B cell (primary cell): ENCODE measurements at regions not wholly inside any gene's neighbourhood (a gene's known extent, or its start where the extent isn't known, plus 50 kb on each side); places are given as distances from the start of the nearest gene placed in this dataset.

ENCODE experiments used
- ATAC-seq: fragments of 200-7000 bp; cut with Tn5 transposase; one replicate; pipeline ENCODE4 v1.10.0; 2021; ENCODE audit warnings: low read depth, mild to moderate bottlenecking, moderate number of reproducible peaks, moderate library complexity
- CTCF ChIA-PET: fragments of 350-600 bp; sonication (Branson Sonifier 250); formaldehyde crosslinking; loops from one replicate; lab custom pipeline; 2021; ENCODE audit warnings: antibody characterized with exemption, inconsistent platforms; lab: Charles Lee
- POLR2A ChIA-PET: fragments of 350-600 bp; sonication (Branson Sonifier 250); formaldehyde crosslinking; loops from one replicate; lab custom pipeline; 2021; ENCODE audit warnings: antibody characterized with exemption; lab: Charles Lee
- DNase-seq: peaks from one replicate; pipeline ENCODE4 v3.0.0; 2013
- H2AFZ ChIP-seq: 2 replicates; pipeline ENCODE4 v1.6.1; 2012; ENCODE audit warnings: mild to moderate bottlenecking, low read depth, low read length; ENCODE audit not compliant: insufficient read depth, poor library complexity, severe bottlenecking
- H3K27ac ChIP-seq, 2 donors: 1 replicate in 1 of 2; 2 replicates in 1 of 2; pipeline ENCODE4 v1.5.1; 2012 to 2013; ENCODE audit warnings: low read length in 2 of 2, mild to moderate bottlenecking in 2 of 2, moderate library complexity in 1 of 2
- H3K27me3 ChIP-seq, 4 experiments: fragments of 200-600 bp in 1 of 4; sonication (generic) in 1 of 4; replicated peaks in 1 of 4; 1 replicate in 2 of 4; 2 replicates in 2 of 4; pipeline versions ENCODE4 v1.6.1 to v1.7.0; 2013 to 2016; ENCODE audit warnings: low read length in 3 of 4, mild to moderate bottlenecking in 2 of 4, mixed read lengths in 1 of 4, moderate library complexity in 1 of 4; ENCODE audit not compliant: insufficient read depth in 4 of 4, control insufficient read depth in 3 of 4; ENCODE audit errors: control extremely low read depth in 1 of 4
- H3K36me3 ChIP-seq, 2 experiments: replicated peaks in 1 of 2; 1 replicate in 1 of 2; 2 replicates in 1 of 2; pipeline versions ENCODE4 v1.6.1 to v1.7.1; 2013; ENCODE audit warnings: low read length in 1 of 2; ENCODE audit not compliant: insufficient read depth in 2 of 2, control insufficient read depth in 1 of 2; ENCODE audit errors: control extremely low read depth in 1 of 2, extremely low read depth in 1 of 2
- H3K4me1 ChIP-seq, 2 donors: fragments of 200-600 bp in 1 of 2; sonication (generic) in 1 of 2; 1 replicate in 1 of 2; 2 replicates in 1 of 2; pipeline versions ENCODE4 v1.5.1 to v1.6.1; 2013 to 2017; ENCODE audit warnings: low read length in 2 of 2; ENCODE audit not compliant: control insufficient read depth in 2 of 2, insufficient read depth in 2 of 2
- H3K4me2 ChIP-seq: replicated peaks from 2 replicates; pipeline ENCODE3; 2012; ENCODE audit warnings: mild to moderate bottlenecking, low read depth, low read length; ENCODE audit not compliant: poor library complexity, severe bottlenecking
- H3K4me3 ChIP-seq, 5 experiments: fragments of 200-600 bp in 1 of 5; sonication (generic) in 1 of 5; 1 replicate in 3 of 5; 2 replicates in 2 of 5; pipeline versions ENCODE4 v1.5.1 to v1.7.0; 2011 to 2016; ENCODE audit warnings: low read length in 4 of 5, mild to moderate bottlenecking in 4 of 5, low read depth in 2 of 5, control low read depth in 1 of 5, moderate library complexity in 1 of 5; ENCODE audit not compliant: insufficient read depth in 1 of 5; ENCODE audit errors: control extremely low read depth in 1 of 5, extremely low read depth in 1 of 5
- H3K79me2 ChIP-seq: fragments of 200-600 bp; sonication (generic); one replicate; pipeline ENCODE4 v1.6.0; 2016; ENCODE audit warnings: low read length; ENCODE audit not compliant: control insufficient read depth, insufficient read depth
- H3K9ac ChIP-seq: fragments of 200-600 bp; sonication (generic); 2 replicates; pipeline ENCODE4 v1.6.1; 2017; ENCODE audit warnings: mild to moderate bottlenecking, low read length, moderate library complexity
- H3K9me3 ChIP-seq, 3 donors: one replicate each; pipeline versions ENCODE4 v1.6.1 to v1.7.1; 2013; ENCODE audit warnings: low read length in 2 of 3; ENCODE audit not compliant: control insufficient read depth in 2 of 3, insufficient read depth in 1 of 3; ENCODE audit errors: control extremely low read depth in 1 of 3
- H4K20me1 ChIP-seq: 2 replicates; pipeline ENCODE4 v1.6.0; 2012; ENCODE audit warnings: mild to moderate bottlenecking, low read length; ENCODE audit not compliant: insufficient read depth, control insufficient read depth, poor library complexity, severe bottlenecking
- H3K27ac Mint-ChIP-seq: one replicate; pipeline ENCODE4 v1.8.0; 2021; ENCODE audit warnings: mixed read lengths
- H3K27me3 Mint-ChIP-seq: one replicate; pipeline ENCODE4 v1.8.0; 2021; ENCODE audit warnings: mixed read lengths
- H3K4me1 Mint-ChIP-seq: one replicate; pipeline ENCODE4 v1.8.0; 2021; ENCODE audit warnings: mixed read lengths
- H3K4me3 Mint-ChIP-seq: one replicate; pipeline ENCODE4 v1.8.0; 2021; ENCODE audit warnings: mixed read lengths
- H3K9me3 Mint-ChIP-seq: one replicate; pipeline ENCODE4 v1.8.0; 2022; ENCODE audit warnings: mixed read lengths; ENCODE audit not compliant: insufficient read depth
- EZH2 ChIP-seq: IDR thresholded peaks from 2 replicates; pipeline ENCODE4 v1.6.1; 2012; ENCODE audit warnings: borderline replicate concordance, low read depth, mild to moderate bottlenecking, moderate library complexity, low read length; ENCODE audit not compliant: insufficient read depth, poor library complexity, severe bottlenecking
- WGBS: methylation state at CpG from one replicate; pipeline ENCODE4 v1.1.5; 2013; ENCODE audit warnings: missing lambda C conversion rate; ENCODE audit not compliant: insufficient coverage; 5-methylcytosine and 5-hydroxymethylcytosine counted together
- intact Hi-C: fragments of 100-400 bp; cut with micrococcal nuclease; formaldehyde crosslinking; loops from one replicate; pipeline ENCODE4 v1.10.0; 2022
- TF ChIP-seq, protein P1 (sequence below): fragments of 200-600 bp; IDR thresholded peaks from one replicate; pipeline ENCODE4 v1.8.0; 2022; ENCODE audit warnings: antibody characterized with exemption, mild to moderate bottlenecking

DNA sequence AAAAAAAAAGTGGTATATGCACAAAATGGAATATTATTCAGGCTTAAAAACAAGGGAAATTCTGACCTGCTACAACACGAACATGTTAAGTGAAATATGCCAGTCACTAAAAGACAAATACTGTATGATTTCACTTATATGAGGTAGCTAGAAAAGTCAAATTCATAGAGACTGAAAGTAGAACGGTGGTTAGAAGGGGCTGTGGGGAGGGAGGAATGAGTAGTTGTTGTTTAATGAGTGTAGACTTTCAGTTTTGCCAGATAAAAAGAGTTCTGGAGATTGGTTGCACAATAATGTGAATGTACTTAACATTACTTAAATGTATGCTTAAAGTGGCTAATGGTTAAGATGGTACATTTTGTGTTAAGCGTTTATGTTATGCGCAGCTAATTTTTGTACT, 79.5 kb upstream of the IL12B start:
- Histone ChIP-seq H2AFZ (no peak overlapping the region), H3K79me2 (no peaks in the 10 kb centered on the region), H3K36me3 (no peaks in the 10 kb centered on the region), H3K27ac (no peak overlapping the region), H3K9ac (no peak overlapping the region), H3K27me3 (no peaks in the 10 kb centered on the region), H3K9me3 (no peaks in the 10 kb centered on the region), H4K20me1 (no peaks in the 10 kb centered on the region), H3K4me2 (no peak overlapping the region), H3K4me3 (no peak overlapping the region), H3K4me1 (peaks cover 18 to 36% of the 10 kb centered on the region in 2 donors)
- POLR2A ChIA-PET, result no interaction called here
- Mint-ChIP-seq H3K4me1 (peaks cover 40% of the 10 kb centered on the region), H3K27ac (no peak overlapping the region), H3K4me3 (no peak overlapping the region), H3K27me3 (no peaks in the 10 kb centered on the region), H3K9me3 (no peaks in the 10 kb centered on the region)
- CTCF ChIA-PET, result interaction anchor here (1.3 kb wide), 1 partner anchor 253 kb away, joined by 4 read pairs; no protein-coding TSS in a partner anchor
- TF ChIP-seq, protein P1, sequence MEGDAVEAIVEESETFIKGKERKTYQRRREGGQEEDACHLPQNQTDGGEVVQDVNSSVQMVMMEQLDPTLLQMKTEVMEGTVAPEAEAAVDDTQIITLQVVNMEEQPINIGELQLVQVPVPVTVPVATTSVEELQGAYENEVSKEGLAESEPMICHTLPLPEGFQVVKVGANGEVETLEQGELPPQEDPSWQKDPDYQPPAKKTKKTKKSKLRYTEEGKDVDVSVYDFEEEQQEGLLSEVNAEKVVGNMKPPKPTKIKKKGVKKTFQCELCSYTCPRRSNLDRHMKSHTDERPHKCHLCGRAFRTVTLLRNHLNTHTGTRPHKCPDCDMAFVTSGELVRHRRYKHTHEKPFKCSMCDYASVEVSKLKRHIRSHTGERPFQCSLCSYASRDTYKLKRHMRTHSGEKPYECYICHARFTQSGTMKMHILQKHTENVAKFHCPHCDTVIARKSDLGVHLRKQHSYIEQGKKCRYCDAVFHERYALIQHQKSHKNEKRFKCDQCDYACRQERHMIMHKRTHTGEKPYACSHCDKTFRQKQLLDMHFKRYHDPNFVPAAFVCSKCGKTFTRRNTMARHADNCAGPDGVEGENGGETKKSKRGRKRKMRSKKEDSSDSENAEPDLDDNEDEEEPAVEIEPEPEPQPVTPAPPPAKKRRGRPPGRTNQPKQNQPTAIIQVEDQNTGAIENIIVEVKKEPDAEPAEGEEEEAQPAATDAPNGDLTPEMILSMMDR, result no peak
- TF ChIP-seq EZH2, result no peak
- no peak for ATAC-seq
- WGBS, result 25% methylated on average over 1 of the region's 4 CpGs
- intact Hi-C loops, result loop anchor here (10.0 kb wide), 1 partner anchor 255 kb away; no protein-coding TSS in a partner anchor
- no peak for DNase-seq

DNA sequence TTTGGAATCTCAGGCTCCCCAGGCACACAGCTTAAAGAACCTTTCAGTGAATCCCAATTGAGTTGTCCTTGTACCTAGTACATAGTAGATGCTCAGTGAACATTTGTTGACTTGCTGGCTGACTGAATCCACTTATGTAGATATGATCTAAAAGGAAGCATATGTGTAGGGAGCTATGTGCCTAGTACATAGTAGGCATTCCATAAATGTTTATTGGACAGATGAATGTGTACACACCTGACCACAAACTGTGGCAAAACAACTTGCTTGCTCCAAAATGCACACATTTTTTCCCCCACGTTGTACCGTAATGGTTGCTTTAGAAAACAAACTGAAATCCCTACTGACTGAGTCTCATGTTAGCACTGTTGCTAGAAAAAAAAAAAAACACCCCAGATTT, 80.2 kb upstream of the IL12B start:
- H3K36me3 ChIP-seq, result no peaks in the 10 kb centered on the region
- H3K4me3 ChIP-seq, result no peak overlapping the region
- Mint-ChIP-seq H3K9me3 (no peaks in the 10 kb centered on the region), H3K27ac (no peak overlapping the region), H3K27me3 (no peaks in the 10 kb centered on the region), H3K4me3 (no peak overlapping the region), H3K4me1 (peaks cover 36% of the 10 kb centered on the region)
- no peaks in the 10 kb centered on the region for H3K27me3 ChIP-seq
- H3K9me3 ChIP-seq, result no peaks in the 10 kb centered on the region
- no peak overlapping the region for H2AFZ ChIP-seq
- POLR2A ChIA-PET, result no interaction called here
- CTCF ChIA-PET, result interaction anchor here (1.3 kb wide), 1 partner anchor 254 kb away, joined by 4 read pairs; no protein-coding TSS in a partner anchor
- TF ChIP-seq, protein P1, result no peak
- TF ChIP-seq EZH2, result no peak
- no CpG with 5 or more reads among the region's 2 CpGs for whole genome bisulfite sequencing
- peaks cover 17 to 37% of the 10 kb centered on the region in 2 donors for H3K4me1 ChIP-seq
- H3K27ac ChIP-seq, result no peak overlapping the region
- ATAC-seq (no peak), DNase-seq (no peak)
- no peak overlapping the region for H3K9ac ChIP-seq
- intact Hi-C loops, result loop anchor here (10.0 kb wide), 1 partner anchor 256 kb away; no protein-coding TSS in a partner anchor
- no peaks in the 10 kb centered on the region for H3K79me2 ChIP-seq
- H4K20me1 ChIP-seq, result no peaks in the 10 kb centered on the region
- H3K4me2 ChIP-seq, result no peak overlapping the region
